ENCODE measurements at regions not wholly inside any gene's neighbourhood (a gene's known extent, or its start where the extent isn't known, plus 50 kb on each side); places are given as distances from the start of the nearest gene placed in this dataset.
"Not testable (repeated sequence)": the region's sequence is repeated elsewhere in the genome, so short reads cannot be mapped to it uniquely, and the experiment has no call there.

DNA sequence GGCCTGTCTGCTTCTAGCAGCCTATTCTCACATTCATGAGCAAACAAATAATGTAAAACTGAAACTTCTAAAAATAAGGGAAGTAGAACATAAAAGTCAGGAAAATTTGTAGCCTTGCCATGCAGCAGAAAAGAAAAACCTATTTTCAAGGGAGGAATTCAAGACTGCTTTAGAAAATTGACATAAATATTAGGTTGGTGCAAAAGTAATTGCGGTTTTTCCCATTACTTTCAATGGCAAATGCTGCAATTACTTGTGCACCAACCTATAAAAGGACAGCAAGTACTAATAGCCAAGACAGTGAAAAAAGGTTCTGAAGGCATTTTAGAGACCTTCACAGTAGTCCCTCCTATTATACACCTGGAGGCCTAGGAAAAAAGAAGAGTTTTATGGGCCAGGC, 457.8 kb downstream of the KLHL4 start:
- Histone ChIP-seq H3K4me3 (no peak overlapping the region), H3K4me1 (no peaks in the 10 kb centered on the region), H3K27me3 (ENCODE audit: insufficient read depth in 3 of 3, low read length in 2 of 3) (no peaks in the 10 kb centered on the region), H3K27ac (no peak overlapping the region), H3K9me3 (no peaks in the 10 kb centered on the region), H3K36me3 (ENCODE audit: insufficient read depth in 1 of 2, low read depth in 1 of 2) (no peaks in the 10 kb centered on the region)
- no peak for TF ChIP-seq CTCF (IDR thresholded peaks at IDR 0.05)
- WGBS, 3 donors: 83 to 96% (median 95%) methylated on average over 1 of the region's 1 CpG
- no peak for DNase-seq
- intact Hi-C loops (cut with DNase I): no loop called here
- no peak for ATAC-seq

DNA sequence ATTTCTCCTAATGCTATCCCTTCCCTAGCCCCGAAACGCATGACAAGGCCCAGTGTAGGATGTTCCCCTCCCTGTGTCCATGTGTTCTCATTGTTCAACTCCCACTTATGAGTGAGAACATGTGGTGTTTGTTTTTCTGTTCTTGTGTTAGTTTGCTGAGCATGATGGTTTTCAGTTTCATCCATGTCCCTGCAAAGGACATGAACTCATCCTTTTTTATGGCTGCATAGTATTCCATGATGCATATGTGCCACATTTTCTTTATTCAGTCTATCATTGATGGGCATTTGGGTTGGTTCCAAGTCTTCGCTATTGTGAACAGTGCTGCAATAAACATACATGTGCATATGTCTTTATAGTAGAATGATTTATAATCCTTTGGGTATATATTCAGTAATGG, 490.3 kb downstream of the KLHL4 start:
- H3K27me3 ChIP-seq (ENCODE audit: insufficient read depth in 3 of 3, low read length in 2 of 3); H3K4me3 ChIP-seq; ATAC-seq; H3K27ac ChIP-seq; H3K9me3 ChIP-seq; H3K4me1 ChIP-seq; H3K36me3 ChIP-seq (ENCODE audit: insufficient read depth in 1 of 2, low read depth in 1 of 2); intact Hi-C loops (cut with DNase I); DNase-seq: not testable (repeated sequence)
- 84 to 90% (median 89%) methylated on average over 3 of the region's 3 CpGs for WGBS, 3 donors

GRCh38 chrX:88024022-88024421, 506.4 kb downstream of the KLHL4 start:
- H3K4me1 ChIP-seq: no peaks in the 10 kb centered on the region
- 85 to 96% (median 91%) methylated on average over 3 of the region's 3 CpGs for whole genome bisulfite sequencing, 3 donors
- H3K36me3 ChIP-seq (ENCODE audit: insufficient read depth in 1 of 2, low read depth in 1 of 2): no peaks in the 10 kb centered on the region
- H3K27me3 ChIP-seq (ENCODE audit: insufficient read depth in 3 of 3, low read length in 2 of 3): peaks cover 0 to 5% (median 0%) of the 10 kb centered on the region in 3 donors
- intact Hi-C loops (cut with DNase I): no loop called here
- TF ChIP-seq CTCF (IDR thresholded peaks at IDR 0.05): no peak
- H3K4me3 ChIP-seq: no peak overlapping the region
- no peak for ATAC-seq
- no peaks in the 10 kb centered on the region for H3K9me3 ChIP-seq
- no peak overlapping the region for H3K27ac ChIP-seq
- DNase-seq: no peak

DNA sequence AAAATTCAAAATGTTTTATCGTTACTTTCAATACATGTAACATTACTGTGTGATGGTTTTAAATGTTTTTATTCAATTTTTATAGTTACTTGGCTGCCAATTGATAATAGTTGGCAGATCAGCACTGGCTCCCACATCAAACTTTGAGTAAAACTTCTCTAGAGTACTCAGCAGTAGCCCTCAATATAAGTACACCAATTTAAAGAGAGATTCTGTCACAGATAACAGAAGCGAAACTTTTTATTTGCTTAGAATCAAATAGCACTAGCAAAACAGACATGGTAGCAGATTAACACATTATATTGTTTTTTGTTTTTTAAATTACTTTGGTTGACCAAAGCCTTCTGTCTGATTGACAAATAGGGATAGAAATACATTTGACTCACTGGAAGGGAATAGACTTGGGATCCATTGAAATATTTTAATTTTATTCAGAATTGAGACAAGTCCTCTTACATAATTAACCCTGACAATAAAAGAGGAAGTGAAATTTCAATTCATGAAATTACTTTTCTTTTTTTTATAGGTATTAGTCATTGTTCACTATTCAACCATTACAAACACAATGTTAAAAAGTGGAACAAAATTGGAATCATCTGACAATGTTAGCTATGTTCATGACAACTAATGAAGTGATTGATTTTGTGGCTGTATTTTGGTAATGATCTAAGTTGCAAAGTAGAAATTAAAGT, 554.9 kb downstream of the KLHL4 start:
- intact Hi-C loops (cut with DNase I): no loop called here
- WGBS, 3 donors: 79 to 93% (median 85%) methylated on average over 2 of the region's 2 CpGs
- no peak for TF ChIP-seq CTCF (IDR thresholded peaks at IDR 0.05)

DNA sequence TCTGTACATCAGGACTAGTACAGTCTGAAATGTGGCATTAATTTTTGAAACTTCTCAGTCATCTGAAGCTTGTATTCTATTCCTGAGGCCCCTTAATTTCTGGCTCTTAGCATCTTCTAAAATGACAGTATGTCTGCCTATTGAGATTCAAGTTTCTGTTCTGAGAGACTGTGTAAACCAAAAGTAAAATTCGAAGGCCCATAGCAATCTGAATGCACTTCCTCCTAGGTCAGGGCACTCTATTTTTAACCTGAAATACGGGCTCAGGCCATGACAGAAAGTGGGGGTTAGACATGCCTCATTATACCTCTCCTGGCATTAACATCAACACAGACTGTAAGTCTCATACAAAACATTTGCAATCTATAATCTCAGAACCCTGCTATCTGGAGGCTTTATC, 584.4 kb downstream of the KLHL4 start:
- Histone ChIP-seq H3K36me3 (ENCODE audit: insufficient read depth in 1 of 2, low read depth in 1 of 2) (no peaks in the 10 kb centered on the region), H3K4me1 (no peaks in the 10 kb centered on the region), H3K27ac (no peak overlapping the region), H3K9me3 (no peaks in the 10 kb centered on the region), H3K4me3 (no peak overlapping the region), H3K27me3 (ENCODE audit: insufficient read depth in 3 of 3, low read length in 2 of 3) (peaks cover 0 to 10% (median 0%) of the 10 kb centered on the region in 3 donors)
- ATAC-seq (no peak), DNase-seq (no peak)
- no peak for TF ChIP-seq CTCF (IDR thresholded peaks at IDR 0.05)
- 30 to 36% (median 31%) methylated on average over 2 of the region's 2 CpGs for WGBS, 3 donors
- intact Hi-C loops (cut with DNase I): no loop called here

More for the DNA sequence above, 554.9 kb downstream of the KLHL4 start:
- no peak overlapping the region for H3K27ac ChIP-seq
- no peaks in the 10 kb centered on the region for H3K27me3 ChIP-seq (ENCODE audit: insufficient read depth in 3 of 3, low read length in 2 of 3)
- no peaks in the 10 kb centered on the region for H3K9me3 ChIP-seq
- H3K4me3 ChIP-seq: no peak overlapping the region
- DNase-seq (no peak), ATAC-seq (no peak)
- no peaks in the 10 kb centered on the region for H3K4me1 ChIP-seq
- H3K36me3 ChIP-seq (ENCODE audit: insufficient read depth in 1 of 2, low read depth in 1 of 2): no peaks in the 10 kb centered on the region
